ENCODE measurements at regions not wholly inside any gene's neighbourhood (a gene's known extent, or its start where the extent isn't known, plus 50 kb on each side); places are given as distances from the start of the nearest gene placed in this dataset.

- no peaks in the 10 kb centered on the region for H3K9me3 ChIP-seq (ENCODE audit: control insufficient read depth, low read length)
- H3K27me3 ChIP-seq (replicated peaks; ENCODE audit: control insufficient read depth, insufficient read depth, low read length, poor library complexity, severe bottlenecking) = no peaks in the 10 kb centered on the region
- no peaks in the 10 kb centered on the region for H3K36me3 ChIP-seq (ENCODE audit: control insufficient read depth, insufficient read depth, low read length)
- H3K4me1 ChIP-seq (ENCODE audit: control insufficient read depth, insufficient read depth, low read length, poor library complexity, severe bottlenecking) = no peaks in the 10 kb centered on the region
- DNase-seq = no peak
- H3K4me3 ChIP-seq (ENCODE audit: insufficient read depth, low read depth, low read length, poor library complexity, severe bottlenecking) = no peak overlapping the region
- H3K27ac ChIP-seq (ENCODE audit: insufficient read depth, low read length, poor library complexity, severe bottlenecking) = no peak overlapping the region
Measured at GRCh38 chr5:39863926-39864552, 439.3 kb upstream of the DAB2 start.

- Histone ChIP-seq H3K36me3 (ENCODE audit: control insufficient read depth, insufficient read depth, low read length) (no peaks in the 10 kb centered on the region), H3K27ac (ENCODE audit: insufficient read depth, low read length, poor library complexity, severe bottlenecking) (no peak overlapping the region), H3K9me3 (ENCODE audit: control insufficient read depth, low read length) (no peaks in the 10 kb centered on the region), H3K4me3 (ENCODE audit: insufficient read depth, low read depth, low read length, poor library complexity, severe bottlenecking) (no peak overlapping the region), H3K27me3 (replicated peaks; ENCODE audit: control insufficient read depth, insufficient read depth, low read length, poor library complexity, severe bottlenecking) (no peaks in the 10 kb centered on the region), H3K4me1 (ENCODE audit: control insufficient read depth, insufficient read depth, low read length, poor library complexity, severe bottlenecking) (no peaks in the 10 kb centered on the region)
- no peak for DNase-seq
Measured at GRCh38 chr5:39857041-39857440, 432.3 kb upstream of the DAB2 start.

DNA sequence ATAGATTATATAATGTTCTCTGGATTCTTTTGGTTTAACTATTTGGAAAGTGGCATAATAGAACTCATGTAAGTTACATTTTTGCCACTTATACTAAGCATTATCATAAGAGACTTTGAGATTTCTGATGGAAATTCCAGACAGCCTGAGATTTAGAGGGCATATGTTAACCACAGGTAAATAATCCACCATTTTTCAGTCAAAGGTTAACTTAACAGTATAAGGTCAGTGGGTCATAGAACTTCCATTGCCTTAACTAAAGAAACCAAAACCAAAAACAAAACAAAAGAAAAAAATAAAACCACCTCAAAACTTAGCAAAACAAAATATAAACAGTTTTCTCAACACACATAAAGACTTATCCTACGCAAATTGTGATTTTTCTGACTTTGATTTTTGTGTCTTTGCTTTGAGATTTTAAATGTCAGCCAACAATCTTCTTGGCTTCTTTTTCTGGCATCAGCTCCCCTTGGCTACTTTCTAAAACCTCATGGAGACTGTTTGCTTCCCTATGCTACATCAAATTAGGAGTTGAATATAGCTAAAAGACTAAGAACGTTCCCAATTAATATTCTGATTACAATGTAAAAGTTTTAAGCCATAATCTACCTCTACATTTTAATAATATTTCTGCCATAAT lies 430.1 kb upstream of the DAB2 start:
- Histone ChIP-seq H3K27me3 (replicated peaks; ENCODE audit: control insufficient read depth, insufficient read depth, low read length, poor library complexity, severe bottlenecking) (no peaks in the 10 kb centered on the region), H3K36me3 (ENCODE audit: control insufficient read depth, insufficient read depth, low read length) (no peaks in the 10 kb centered on the region), H3K27ac (ENCODE audit: insufficient read depth, low read length, poor library complexity, severe bottlenecking) (no peak overlapping the region), H3K4me3 (ENCODE audit: insufficient read depth, low read depth, low read length, poor library complexity, severe bottlenecking) (no peak overlapping the region), H3K9me3 (ENCODE audit: control insufficient read depth, low read length) (no peaks in the 10 kb centered on the region), H3K4me1 (ENCODE audit: control insufficient read depth, insufficient read depth, low read length, poor library complexity, severe bottlenecking) (no peaks in the 10 kb centered on the region)
- DNase-seq = no peak

DNA sequence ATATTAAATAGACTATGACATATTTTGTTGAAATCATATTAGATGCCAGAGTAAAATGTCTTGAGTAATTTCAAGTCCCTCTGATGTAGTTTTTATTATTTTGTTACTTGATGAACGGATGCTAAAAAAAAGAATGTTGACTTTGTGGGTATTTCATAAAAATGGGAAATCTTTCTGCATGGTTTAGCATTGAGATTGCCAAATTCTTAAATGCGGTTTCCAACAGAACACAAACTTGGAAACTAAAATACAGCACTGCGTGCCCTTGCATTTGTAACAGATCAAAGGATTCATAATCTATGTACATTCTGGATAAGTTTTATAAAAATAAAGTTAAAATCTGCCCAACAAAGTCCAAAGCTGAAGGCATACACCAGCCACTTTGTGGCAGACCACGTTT lies 425.5 kb upstream of the DAB2 start:
- no peak for DNase-seq
- H3K4me1 ChIP-seq (ENCODE audit: control insufficient read depth, insufficient read depth, low read length, poor library complexity, severe bottlenecking) = no peaks in the 10 kb centered on the region
- no peaks in the 10 kb centered on the region for H3K36me3 ChIP-seq (ENCODE audit: control insufficient read depth, insufficient read depth, low read length)
- H3K9me3 ChIP-seq (ENCODE audit: control insufficient read depth, low read length) = no peaks in the 10 kb centered on the region
- no peak overlapping the region for H3K4me3 ChIP-seq (ENCODE audit: insufficient read depth, low read depth, low read length, poor library complexity, severe bottlenecking)
- no peak overlapping the region for H3K27ac ChIP-seq (ENCODE audit: insufficient read depth, low read length, poor library complexity, severe bottlenecking)
- no peaks in the 10 kb centered on the region for H3K27me3 ChIP-seq (replicated peaks; ENCODE audit: control insufficient read depth, insufficient read depth, low read length, poor library complexity, severe bottlenecking)

- Histone ChIP-seq H3K27ac (ENCODE audit: insufficient read depth, low read length, poor library complexity, severe bottlenecking) (no peak overlapping the region), H3K4me1 (ENCODE audit: control insufficient read depth, insufficient read depth, low read length, poor library complexity, severe bottlenecking) (no peaks in the 10 kb centered on the region), H3K9me3 (ENCODE audit: control insufficient read depth, low read length) (no peaks in the 10 kb centered on the region), H3K36me3 (ENCODE audit: control insufficient read depth, insufficient read depth, low read length) (no peaks in the 10 kb centered on the region), H3K27me3 (replicated peaks; ENCODE audit: control insufficient read depth, insufficient read depth, low read length, poor library complexity, severe bottlenecking) (no peaks in the 10 kb centered on the region), H3K4me3 (ENCODE audit: insufficient read depth, low read depth, low read length, poor library complexity, severe bottlenecking) (no peak overlapping the region)
- DNase-seq = no peak
Measured at GRCh38 chr5:39846144-39846543, 421.4 kb upstream of the DAB2 start.

DNA sequence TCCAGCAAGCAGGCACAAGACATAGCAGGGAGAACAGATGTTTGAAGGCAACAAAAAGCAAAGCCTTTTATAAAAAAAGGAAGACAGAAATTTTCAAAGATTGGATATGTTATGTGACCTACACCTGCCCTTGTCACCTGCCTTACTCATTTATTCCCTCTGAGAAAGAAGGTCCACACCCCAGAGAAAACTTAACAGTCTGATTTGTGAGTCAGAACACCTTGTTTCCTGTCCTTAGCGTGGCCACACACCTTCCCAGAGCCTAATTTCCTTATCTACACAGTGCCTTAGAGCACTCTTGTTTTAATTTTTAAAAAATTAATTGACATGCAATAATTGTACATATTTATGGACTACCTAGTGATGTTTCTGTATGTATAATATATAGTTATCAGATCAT lies 419.0 kb upstream of the DAB2 start:
- no peak overlapping the region for H3K4me3 ChIP-seq (ENCODE audit: insufficient read depth, low read depth, low read length, poor library complexity, severe bottlenecking)
- no peaks in the 10 kb centered on the region for H3K36me3 ChIP-seq (ENCODE audit: control insufficient read depth, insufficient read depth, low read length)
- no peak overlapping the region for H3K27ac ChIP-seq (ENCODE audit: insufficient read depth, low read length, poor library complexity, severe bottlenecking)
- no peak for DNase-seq
- H3K27me3 ChIP-seq (replicated peaks; ENCODE audit: control insufficient read depth, insufficient read depth, low read length, poor library complexity, severe bottlenecking) = no peaks in the 10 kb centered on the region
- H3K4me1 ChIP-seq (ENCODE audit: control insufficient read depth, insufficient read depth, low read length, poor library complexity, severe bottlenecking) = no peaks in the 10 kb centered on the region
- H3K9me3 ChIP-seq (ENCODE audit: control insufficient read depth, low read length) = no peaks in the 10 kb centered on the region

DNA sequence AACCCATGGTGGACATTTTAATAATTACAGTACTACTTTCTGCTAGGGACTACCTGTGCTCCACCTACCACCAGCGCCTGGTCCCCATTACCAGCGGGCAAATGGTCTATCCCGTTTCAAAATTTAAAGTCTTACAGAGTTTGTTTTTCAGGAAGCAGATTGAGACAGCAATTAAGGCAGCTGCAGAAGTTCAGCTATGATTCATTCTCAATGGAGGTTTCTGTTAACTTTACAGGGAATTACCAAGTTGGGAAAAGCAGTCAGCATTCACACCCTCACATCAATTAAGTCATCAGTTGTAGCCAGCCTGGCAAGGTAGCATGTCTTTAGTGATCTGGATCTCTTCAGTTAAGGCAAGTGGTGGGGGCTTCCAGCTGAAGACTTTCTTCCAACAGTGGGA lies 410.6 kb upstream of the DAB2 start:
- Histone ChIP-seq H3K4me1 (ENCODE audit: control insufficient read depth, insufficient read depth, low read length, poor library complexity, severe bottlenecking) (no peaks in the 10 kb centered on the region), H3K4me3 (ENCODE audit: insufficient read depth, low read depth, low read length, poor library complexity, severe bottlenecking) (no peak overlapping the region), H3K9me3 (ENCODE audit: control insufficient read depth, low read length) (no peaks in the 10 kb centered on the region), H3K36me3 (ENCODE audit: control insufficient read depth, insufficient read depth, low read length) (no peaks in the 10 kb centered on the region), H3K27ac (ENCODE audit: insufficient read depth, low read length, poor library complexity, severe bottlenecking) (no peak overlapping the region), H3K27me3 (replicated peaks; ENCODE audit: control insufficient read depth, insufficient read depth, low read length, poor library complexity, severe bottlenecking) (no peaks in the 10 kb centered on the region)
- DNase-seq = no peak

GRCh38 chr5:39829441-39829840 lies 404.7 kb upstream of the DAB2 start:
- no peaks in the 10 kb centered on the region for H3K27me3 ChIP-seq (replicated peaks; ENCODE audit: control insufficient read depth, insufficient read depth, low read length, poor library complexity, severe bottlenecking)
- H3K4me1 ChIP-seq (ENCODE audit: control insufficient read depth, insufficient read depth, low read length, poor library complexity, severe bottlenecking) = no peaks in the 10 kb centered on the region
- H3K4me3 ChIP-seq (ENCODE audit: insufficient read depth, low read depth, low read length, poor library complexity, severe bottlenecking) = no peak overlapping the region
- no peak for DNase-seq
- H3K9me3 ChIP-seq (ENCODE audit: control insufficient read depth, low read length) = no peaks in the 10 kb centered on the region
- no peak overlapping the region for H3K27ac ChIP-seq (ENCODE audit: insufficient read depth, low read length, poor library complexity, severe bottlenecking)
- no peaks in the 10 kb centered on the region for H3K36me3 ChIP-seq (ENCODE audit: control insufficient read depth, insufficient read depth, low read length)

- Histone ChIP-seq H3K4me3 (ENCODE audit: insufficient read depth, low read depth, low read length, poor library complexity, severe bottlenecking) (no peak overlapping the region), H3K27ac (ENCODE audit: insufficient read depth, low read length, poor library complexity, severe bottlenecking) (no peak overlapping the region), H3K36me3 (ENCODE audit: control insufficient read depth, insufficient read depth, low read length) (no peaks in the 10 kb centered on the region), H3K9me3 (ENCODE audit: control insufficient read depth, low read length) (no peaks in the 10 kb centered on the region), H3K4me1 (ENCODE audit: control insufficient read depth, insufficient read depth, low read length, poor library complexity, severe bottlenecking) (no peaks in the 10 kb centered on the region), H3K27me3 (replicated peaks; ENCODE audit: control insufficient read depth, insufficient read depth, low read length, poor library complexity, severe bottlenecking) (no peaks in the 10 kb centered on the region)
- DNase-seq = no peak
Measured at GRCh38 chr5:39826051-39826450, 401.3 kb upstream of the DAB2 start.

- Histone ChIP-seq H3K9me3 (ENCODE audit: control insufficient read depth, low read length) (no peaks in the 10 kb centered on the region), H3K27ac (ENCODE audit: insufficient read depth, low read length, poor library complexity, severe bottlenecking) (no peak overlapping the region), H3K4me3 (ENCODE audit: insufficient read depth, low read depth, low read length, poor library complexity, severe bottlenecking) (no peak overlapping the region), H3K27me3 (replicated peaks; ENCODE audit: control insufficient read depth, insufficient read depth, low read length, poor library complexity, severe bottlenecking) (no peaks in the 10 kb centered on the region), H3K4me1 (ENCODE audit: control insufficient read depth, insufficient read depth, low read length, poor library complexity, severe bottlenecking) (no peaks in the 10 kb centered on the region), H3K36me3 (ENCODE audit: control insufficient read depth, insufficient read depth, low read length) (no peaks in the 10 kb centered on the region)
- no peak for DNase-seq
Measured at GRCh38 chr5:39825301-39825700, 400.5 kb upstream of the DAB2 start.

All from effector memory CD4-positive, alpha-beta T cell (primary cell).